Adipocyte (in vitro differentiated cells): ENCODE measurements at regions not wholly inside any gene's neighbourhood (a gene's known extent, or its start where the extent isn't known, plus 50 kb on each side); places are given as distances from the start of the nearest gene placed in this dataset.
"Not testable (repeated sequence)": the region's sequence is repeated elsewhere in the genome, so short reads cannot be mapped to it uniquely, and the experiment has no call there.

Experiments used
- DNase-seq: peaks from one replicate; pipeline ENCODE4 v3.0.0-alpha.2; 2015; ENCODE audit warnings: low read depth
- H3K27me3 ChIP-seq: replicated peaks from 2 replicates; pipeline ENCODE4 v1.7.0; 2013; ENCODE audit warnings: mild to moderate bottlenecking, low read length, moderate library complexity; ENCODE audit not compliant: control insufficient read depth, insufficient read depth
- H3K36me3 ChIP-seq: 2 replicates; pipeline ENCODE4 v1.7.0; 2013; ENCODE audit warnings: low read length, mild to moderate bottlenecking, moderate library complexity; ENCODE audit not compliant: control insufficient read depth, insufficient read depth, severe bottlenecking
- H3K4me1 ChIP-seq: 2 replicates; pipeline ENCODE4 v1.7.0; 2013; ENCODE audit warnings: mild to moderate bottlenecking, low read length, moderate library complexity; ENCODE audit not compliant: control insufficient read depth, insufficient read depth
- H3K4me3 ChIP-seq: 2 replicates; pipeline ENCODE4 v1.7.0; 2013; ENCODE audit warnings: mild to moderate bottlenecking, low read length, moderate library complexity
- H3K9ac ChIP-seq: 2 replicates; pipeline ENCODE4 v1.7.0; 2013; ENCODE audit warnings: mild to moderate bottlenecking, low read length, moderate library complexity
- H3K9me3 ChIP-seq: 2 replicates; pipeline ENCODE4 v1.7.0; 2013; ENCODE audit warnings: mild to moderate bottlenecking, low read length, moderate library complexity; ENCODE audit not compliant: control insufficient read depth

DNA sequence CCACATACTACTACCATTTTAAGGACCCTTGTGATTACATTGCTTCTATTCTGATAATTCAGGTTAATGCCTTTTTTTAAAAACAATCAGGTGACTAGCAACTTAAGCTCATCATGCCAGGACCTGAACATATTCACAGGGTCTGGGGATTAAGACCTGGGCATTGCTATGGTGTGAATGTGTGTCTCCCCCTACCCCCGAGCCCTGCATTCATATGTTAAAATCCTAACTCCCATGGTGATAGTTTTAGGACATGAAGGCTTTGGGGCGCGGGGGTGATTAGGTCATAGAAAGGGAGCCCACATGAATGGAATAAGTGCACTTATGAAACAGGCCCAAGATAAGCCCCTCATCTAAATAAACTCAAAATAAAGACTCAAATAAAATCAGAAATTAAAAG, 734.4 kb upstream of the PABPC4L start:
- Histone ChIP-seq H3K36me3 (no peaks in the 10 kb centered on the region), H3K27me3 (no peaks in the 10 kb centered on the region), H3K9me3 (no peaks in the 10 kb centered on the region), H3K4me3 (no peak overlapping the region), H3K9ac (no peak overlapping the region), H3K4me1 (no peaks in the 10 kb centered on the region)
- DNase-seq, result no peak

DNA sequence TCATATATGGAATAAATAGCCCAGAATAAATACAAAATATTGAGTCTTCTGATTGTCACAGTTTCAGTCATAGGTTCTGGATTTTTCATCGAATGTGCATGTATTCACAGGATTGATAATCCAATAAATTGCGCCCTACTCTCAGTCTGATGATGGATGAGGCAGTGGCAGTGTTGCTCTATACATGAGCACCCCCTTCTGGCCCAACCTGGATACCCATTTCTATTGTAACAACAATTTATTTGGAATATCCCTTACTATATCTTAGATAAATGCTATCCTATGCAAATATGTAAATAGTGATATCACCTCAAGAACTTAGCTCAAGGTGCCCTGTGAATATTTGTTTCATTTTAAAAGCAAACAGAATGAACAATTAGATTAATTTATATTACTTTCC, 733.7 kb upstream of the PABPC4L start:
- Histone ChIP-seq H3K4me1 (no peaks in the 10 kb centered on the region), H3K9ac (no peak overlapping the region), H3K4me3 (no peak overlapping the region), H3K9me3 (no peaks in the 10 kb centered on the region), H3K27me3 (no peaks in the 10 kb centered on the region), H3K36me3 (no peaks in the 10 kb centered on the region)
- DNase-seq, result peak; percentile 36

DNA sequence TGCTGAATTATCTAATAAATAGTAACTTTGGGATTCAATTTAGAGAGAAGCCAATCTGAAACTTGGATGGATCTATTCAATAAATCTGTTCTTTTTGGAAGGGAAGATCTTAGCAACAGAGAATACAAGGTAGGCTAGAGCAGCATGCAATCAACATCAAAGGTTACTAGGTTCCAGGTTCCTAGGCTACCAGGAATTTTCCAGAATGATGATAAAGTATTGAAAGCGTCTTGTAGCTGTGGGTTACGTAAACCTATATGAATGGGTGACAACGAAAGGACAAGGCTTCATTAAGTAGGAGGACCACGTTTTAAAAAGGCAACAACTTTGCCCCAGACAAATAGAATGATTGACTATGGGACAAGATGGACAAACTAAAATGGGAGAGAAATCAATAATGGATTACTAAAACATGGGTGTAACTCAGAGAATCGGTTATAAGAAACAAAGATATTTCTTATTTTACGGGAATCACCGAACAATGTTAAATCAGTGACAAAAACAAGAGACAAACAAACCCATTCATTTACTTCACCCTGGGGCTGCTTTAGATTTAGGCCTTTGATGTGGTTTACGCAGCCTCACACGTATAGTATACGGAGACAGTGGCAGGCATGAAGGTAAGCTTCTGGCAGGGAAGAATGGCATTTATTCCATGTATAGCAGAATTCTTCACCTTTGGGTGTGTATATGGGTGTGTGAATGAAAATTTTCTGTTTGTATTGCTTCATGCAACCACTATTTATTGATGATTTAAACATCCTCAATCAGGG, 732.6 kb upstream of the PABPC4L start:
- no peaks in the 10 kb centered on the region for H3K9me3 ChIP-seq
- no peaks in the 10 kb centered on the region for H3K27me3 ChIP-seq
- no peak overlapping the region for H3K9ac ChIP-seq
- DNase-seq, result no peak
- H3K4me1 ChIP-seq, result no peaks in the 10 kb centered on the region
- no peaks in the 10 kb centered on the region for H3K36me3 ChIP-seq
- no peak overlapping the region for H3K4me3 ChIP-seq

DNA sequence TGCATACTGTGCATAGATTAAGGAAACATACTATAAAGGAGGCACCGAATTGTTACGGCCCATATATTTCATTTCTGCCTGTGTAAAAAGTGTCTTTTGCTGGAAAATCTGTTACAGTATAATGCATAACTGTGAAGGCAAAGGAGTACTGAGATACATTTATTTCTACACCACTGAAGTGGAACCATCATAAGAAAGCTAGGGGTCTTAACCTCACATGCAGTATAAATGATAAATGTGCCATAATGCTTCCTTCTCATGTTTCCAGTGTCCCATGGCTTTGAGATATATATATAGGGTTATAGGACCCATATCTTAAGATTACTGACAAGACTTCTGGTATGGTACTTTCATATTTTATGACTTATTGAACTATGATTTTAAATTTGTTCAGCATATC, 713.8 kb upstream of the PABPC4L start:
- no peaks in the 10 kb centered on the region for H3K4me1 ChIP-seq
- H3K36me3 ChIP-seq, result no peaks in the 10 kb centered on the region
- no peak for DNase-seq
- H3K4me3 ChIP-seq, result no peak overlapping the region
- H3K27me3 ChIP-seq, result no peaks in the 10 kb centered on the region
- H3K9me3 ChIP-seq, result no peaks in the 10 kb centered on the region
- no peak overlapping the region for H3K9ac ChIP-seq

DNA sequence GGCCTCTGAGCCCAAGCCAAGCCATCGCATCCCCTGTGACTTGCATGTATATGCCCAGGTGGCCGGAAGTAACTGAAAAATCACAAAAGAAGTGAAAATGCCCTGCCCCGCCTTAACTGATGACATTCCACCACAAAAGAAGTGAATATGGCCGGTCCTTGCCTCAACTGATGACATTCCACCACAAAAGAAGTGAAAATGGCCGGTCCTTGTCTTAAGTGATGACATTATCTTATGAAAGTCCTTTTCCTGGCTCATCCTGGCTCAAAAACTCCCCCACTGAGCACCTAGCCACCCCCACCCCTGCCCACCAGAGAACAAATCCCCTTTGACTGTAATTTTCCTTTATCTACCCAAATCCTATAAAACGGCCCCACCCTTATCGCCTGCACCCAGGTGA, 712.7 kb upstream of the PABPC4L start:
- H3K9ac ChIP-seq, H3K4me1 ChIP-seq, H3K9me3 ChIP-seq, H3K36me3 ChIP-seq, H3K4me3 ChIP-seq, H3K27me3 ChIP-seq, DNase-seq: not testable (repeated sequence)

DNA sequence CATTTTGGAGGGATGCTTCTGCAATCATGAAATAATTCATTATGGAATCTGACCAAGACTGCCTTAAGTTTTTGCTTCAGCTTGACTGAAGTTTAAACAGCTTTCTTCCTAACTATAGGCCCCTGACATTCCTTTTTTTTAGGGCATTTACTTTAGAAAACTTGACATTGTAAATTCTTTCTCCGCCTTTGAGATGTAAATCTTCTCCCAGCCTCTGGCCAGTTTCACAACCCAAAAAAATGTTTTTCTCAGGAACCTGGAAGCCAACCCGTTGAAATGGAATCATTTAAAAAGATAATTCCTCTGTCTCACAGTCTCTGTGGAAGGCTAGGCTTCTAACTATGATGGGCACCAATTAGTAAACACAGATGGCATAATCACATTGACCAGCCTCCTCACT, 710.4 kb upstream of the PABPC4L start:
- H3K36me3 ChIP-seq, result no peaks in the 10 kb centered on the region

DNA sequence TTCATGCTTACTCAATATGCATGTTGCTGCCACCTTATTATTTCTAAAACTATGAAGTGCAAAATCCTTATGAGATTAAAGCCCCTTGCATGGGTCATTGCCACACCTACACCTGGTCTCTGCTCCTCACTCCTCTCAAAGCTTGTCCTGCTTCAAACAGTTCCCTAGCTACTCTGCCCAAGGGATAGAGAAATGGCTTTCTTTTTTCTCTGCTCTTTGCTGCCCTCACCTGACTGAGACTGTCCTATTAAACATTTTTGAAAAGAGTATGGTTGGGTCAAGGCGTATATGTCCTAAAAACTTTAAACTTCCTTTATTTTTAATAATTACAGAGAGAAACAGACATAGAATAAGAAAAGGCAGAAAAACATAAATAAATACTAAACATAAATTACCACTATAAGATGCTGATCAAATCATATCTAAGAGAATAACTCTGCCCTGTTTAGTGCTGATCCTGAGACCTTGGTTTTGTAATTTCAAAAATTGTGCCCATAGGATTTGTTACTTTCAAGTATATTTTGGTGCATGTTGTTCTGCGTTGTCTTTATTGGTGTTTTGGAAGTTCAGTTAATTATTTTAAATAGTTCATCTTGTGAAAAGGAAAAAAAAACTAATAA, 704.9 kb upstream of the PABPC4L start:
- no peaks in the 10 kb centered on the region for H3K27me3 ChIP-seq
- H3K4me3 ChIP-seq, result no peak overlapping the region
- no peaks in the 10 kb centered on the region for H3K36me3 ChIP-seq
- H3K9me3 ChIP-seq, result no peaks in the 10 kb centered on the region
- H3K4me1 ChIP-seq, result no peaks in the 10 kb centered on the region
- no peak overlapping the region for H3K9ac ChIP-seq
- peak; percentile 70 for DNase-seq

More for the DNA sequence above, 710.4 kb upstream of the PABPC4L start:
- H3K9me3 ChIP-seq, result no peaks in the 10 kb centered on the region
- DNase-seq, result peak; percentile 13
- H3K4me3 ChIP-seq, result no peak overlapping the region
- H3K4me1 ChIP-seq, result no peaks in the 10 kb centered on the region
- no peaks in the 10 kb centered on the region for H3K27me3 ChIP-seq
- H3K9ac ChIP-seq, result no peak overlapping the region

DNA sequence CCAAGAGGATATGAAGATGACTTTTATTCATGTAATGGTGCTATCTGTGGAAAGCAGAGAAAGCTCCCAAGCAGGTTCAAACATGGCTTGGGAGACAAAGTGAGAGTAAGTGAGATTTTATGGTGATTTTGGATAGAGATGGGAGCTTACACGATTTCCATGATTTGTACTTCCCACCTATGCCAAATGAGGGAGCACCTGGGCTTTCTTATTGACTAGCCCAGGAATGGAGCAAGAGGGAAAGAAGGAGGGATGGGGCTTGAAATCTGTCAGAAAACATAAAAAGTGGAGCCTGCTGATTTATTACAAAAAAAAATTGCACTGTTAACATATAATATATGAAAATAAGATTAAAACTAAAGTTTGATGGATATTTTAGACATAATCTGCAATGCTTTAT, 703.5 kb upstream of the PABPC4L start:
- Histone ChIP-seq H3K9me3 (no peaks in the 10 kb centered on the region), H3K4me1 (no peaks in the 10 kb centered on the region), H3K9ac (no peak overlapping the region), H3K36me3 (no peaks in the 10 kb centered on the region), H3K4me3 (no peak overlapping the region), H3K27me3 (no peaks in the 10 kb centered on the region)
- DNase-seq, result no peak

DNA sequence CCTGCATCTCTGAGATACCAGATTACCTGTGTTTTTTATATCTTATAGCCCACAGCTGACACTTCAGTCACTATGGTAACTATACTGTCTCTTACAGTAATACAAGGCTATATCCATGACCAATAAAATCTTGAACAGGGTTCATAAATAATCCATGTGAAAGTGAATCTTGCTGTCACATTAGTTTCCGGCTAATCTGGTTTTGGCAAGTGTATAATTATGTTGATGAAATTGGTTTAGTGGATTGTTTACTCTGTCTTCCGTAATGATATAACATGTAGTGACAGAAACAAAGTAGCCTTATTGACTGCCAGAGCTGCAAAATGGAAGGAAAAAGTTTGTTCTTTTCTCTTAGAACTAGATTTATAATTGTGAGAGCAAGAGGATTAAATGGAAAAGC, 686.6 kb upstream of the PABPC4L start:
- Histone ChIP-seq H3K9me3 (no peaks in the 10 kb centered on the region), H3K36me3 (no peaks in the 10 kb centered on the region), H3K9ac (no peak overlapping the region), H3K4me1 (no peaks in the 10 kb centered on the region), H3K27me3 (no peaks in the 10 kb centered on the region), H3K4me3 (no peak overlapping the region)
- DNase-seq, result no peak

DNA sequence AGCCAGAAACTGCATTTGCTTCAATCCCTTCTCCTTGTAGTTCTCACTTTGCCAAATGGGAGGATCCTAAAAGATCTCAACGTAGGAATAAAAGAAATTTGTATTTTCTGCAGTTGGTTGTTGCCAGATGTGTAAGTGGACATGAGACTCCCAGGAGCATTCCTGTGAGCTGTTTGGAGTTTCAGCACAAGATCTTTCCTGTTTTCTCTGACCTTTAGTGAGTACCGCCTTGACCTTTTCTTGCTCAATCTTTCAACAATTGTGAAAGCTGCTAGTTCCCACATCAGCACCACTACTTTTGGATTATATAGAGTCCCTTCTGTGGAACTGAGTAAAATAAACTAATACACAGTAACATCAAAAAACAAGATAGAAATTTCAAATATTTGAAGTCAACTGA, 683.8 kb upstream of the PABPC4L start:
- no peaks in the 10 kb centered on the region for H3K4me1 ChIP-seq
- H3K9me3 ChIP-seq, result no peaks in the 10 kb centered on the region
- no peaks in the 10 kb centered on the region for H3K36me3 ChIP-seq
- DNase-seq, result peak; percentile 42
- no peak overlapping the region for H3K4me3 ChIP-seq
- no peaks in the 10 kb centered on the region for H3K27me3 ChIP-seq
- no peak overlapping the region for H3K9ac ChIP-seq

DNA sequence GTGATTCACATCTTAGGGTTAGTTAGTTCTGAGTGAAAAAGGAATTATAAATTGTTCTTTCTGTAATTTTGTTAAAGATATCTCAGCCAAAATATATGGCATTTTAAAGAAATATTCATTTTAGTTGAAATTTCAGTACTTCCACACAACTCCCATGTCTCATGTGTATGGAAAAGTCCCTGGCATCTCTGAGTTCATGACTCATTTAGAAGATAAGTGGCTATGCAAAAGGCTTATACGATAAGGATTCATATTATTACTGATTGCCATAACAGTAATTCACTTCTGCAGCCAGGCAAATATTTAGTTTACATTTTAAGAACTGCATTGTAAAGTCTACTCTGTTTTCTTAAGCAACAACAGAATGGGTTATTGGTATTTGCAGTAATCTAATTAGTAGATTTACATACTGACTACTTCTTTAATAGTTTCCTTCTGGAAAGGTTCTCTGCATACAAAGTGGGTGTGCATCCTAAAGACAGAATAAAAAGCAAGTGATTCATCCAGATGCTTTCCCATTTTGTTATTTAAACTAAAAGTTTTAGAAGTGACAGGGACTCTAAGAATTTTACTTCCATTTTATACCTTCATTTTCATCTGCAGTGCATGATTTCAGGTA, 682.4 kb upstream of the PABPC4L start:
- Histone ChIP-seq H3K4me1 (no peaks in the 10 kb centered on the region), H3K9ac (no peak overlapping the region), H3K36me3 (no peaks in the 10 kb centered on the region), H3K4me3 (no peak overlapping the region), H3K9me3 (no peaks in the 10 kb centered on the region), H3K27me3 (no peaks in the 10 kb centered on the region)
- DNase-seq, result peak; percentile 38
